Right lobe of liver (tissue), 4 donors: ENCODE measurements at regions not wholly inside any gene's neighbourhood (a gene's known extent, or its start where the extent isn't known, plus 50 kb on each side); places are given as distances from the start of the nearest gene placed in this dataset.

Source experiments
- CTCF ChIP-seq, 4 donors: fragments of 200-600 bp in 3 of 4; fragments of 450-650 bp in 1 of 4; IDR thresholded peaks; one replicate each; pipeline versions ENCODE4 v1.5.1 to v1.8.0; 2016 to 2022; ENCODE audit warnings: antibody characterized with exemption in 4 of 4, mild to moderate bottlenecking in 2 of 4
- POLR2A ChIP-seq: fragments of 450-650 bp; IDR thresholded peaks from one replicate; pipeline ENCODE4 v1.6.1; 2017; ENCODE audit warnings: antibody characterized with exemption, mild to moderate bottlenecking
- donor health status: DM: no; HTN: no; CAD: no.
- donor health status: DM: no; HTN: no; CAD: no.
- donor health status: DM: no; HTN: yes; CAD: no.

GRCh38 chr13:59399513-59399912 lies 764.2 kb downstream of the DIAPH3 start:
- TF ChIP-seq CTCF (IDR thresholded peaks at IDR 0.05) = no peak
- no peak for TF ChIP-seq POLR2A
